ENCODE measurements at regions not wholly inside any gene's neighbourhood (a gene's known extent, or its start where the extent isn't known, plus 50 kb on each side); places are given as distances from the start of the nearest gene placed in this dataset.
A peak's percentile ranks its signal among the peaks of the same experiment; 100 is the strongest.
"Not testable (repeated sequence)": the region's sequence is repeated elsewhere in the genome, so short reads cannot be mapped to it uniquely, and the experiment has no call there.

GRCh38 chr16:46519063-46519462 is 102.1 kb downstream of the SHCBP1 start:
- no peak overlapping the region for H3K4me3 ChIP-seq
- no peaks in the 10 kb centered on the region for H3K36me3 ChIP-seq
- H3K27ac ChIP-seq = no peak overlapping the region
- H3K9me3 ChIP-seq (replicated peaks) = no peaks in the 10 kb centered on the region
- H3K4me1 ChIP-seq = no peaks in the 10 kb centered on the region
- H3K27me3 ChIP-seq = no peaks in the 10 kb centered on the region
- no peak for DNase-seq

DNA sequence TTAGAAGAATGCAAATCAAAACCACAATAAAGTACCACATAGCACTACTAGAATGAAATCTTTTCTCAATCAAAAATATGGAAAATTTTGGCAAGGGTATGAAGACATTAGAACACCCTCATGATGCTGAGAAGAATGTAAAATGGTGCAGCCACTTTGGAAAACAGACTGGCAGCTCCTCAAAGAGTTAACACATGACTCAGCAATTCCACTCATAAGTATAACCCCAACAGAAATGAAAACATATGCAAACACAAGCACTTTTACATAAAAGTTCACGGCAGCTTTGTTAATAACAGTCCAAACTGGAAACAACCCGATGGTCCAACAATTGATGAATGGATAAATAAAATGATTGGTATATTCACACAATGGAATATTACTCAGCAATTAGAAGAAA is 124.5 kb downstream of the SHCBP1 start:
- H3K27me3 ChIP-seq = peaks cover 3% of the 10 kb centered on the region; the same call in 1 of the 2 replicates
- H3K36me3 ChIP-seq = no peaks in the 10 kb centered on the region
- H3K27ac ChIP-seq = no peak overlapping the region
- no peaks in the 10 kb centered on the region for H3K4me1 ChIP-seq
- H3K4me3 ChIP-seq = no peak overlapping the region
- no peaks in the 10 kb centered on the region for H3K9me3 ChIP-seq (replicated peaks)
- DNase-seq = no peak

DNA sequence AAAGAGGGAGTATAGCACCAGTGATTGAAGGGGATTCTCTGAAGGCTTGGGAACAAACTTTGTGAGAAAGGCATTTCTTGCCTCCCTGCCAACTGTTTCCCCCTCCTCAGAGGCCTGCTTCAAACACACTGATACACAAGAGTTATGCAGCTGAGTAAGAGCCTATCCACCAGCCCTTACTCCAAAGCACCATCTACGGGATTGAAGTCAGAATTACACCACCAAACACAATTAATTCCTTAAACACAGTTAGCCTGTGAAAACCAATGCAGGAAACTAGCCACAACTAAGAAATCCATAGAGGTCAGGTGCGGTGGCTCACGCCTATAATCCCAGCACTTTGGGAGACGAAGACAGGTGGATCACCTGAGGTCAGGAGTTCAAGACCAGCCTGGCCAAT is 138.3 kb downstream of the SHCBP1 start:
- Histone ChIP-seq H3K4me1 (no peaks in the 10 kb centered on the region), H3K4me3 (no peak overlapping the region), H3K27ac (no peak overlapping the region), H3K36me3 (no peaks in the 10 kb centered on the region), H3K27me3 (no peaks in the 10 kb centered on the region), H3K9me3 (replicated peaks) (no peaks in the 10 kb centered on the region)
- peak in 1 of 2 experiments; percentile 27 for DNase-seq

GRCh38 chr16:46466239-46466638 is 154.9 kb downstream of the SHCBP1 start:
- H3K4me3 ChIP-seq = no peak overlapping the region
- no peaks in the 10 kb centered on the region; the same call in 1 of the 2 replicates for H3K9me3 ChIP-seq (replicated peaks)
- DNase-seq = no peak
- H3K27ac ChIP-seq = no peak overlapping the region
- H3K4me1 ChIP-seq = no peaks in the 10 kb centered on the region
- H3K36me3 ChIP-seq = no peaks in the 10 kb centered on the region
- H3K27me3 ChIP-seq = no peaks in the 10 kb centered on the region

DNA sequence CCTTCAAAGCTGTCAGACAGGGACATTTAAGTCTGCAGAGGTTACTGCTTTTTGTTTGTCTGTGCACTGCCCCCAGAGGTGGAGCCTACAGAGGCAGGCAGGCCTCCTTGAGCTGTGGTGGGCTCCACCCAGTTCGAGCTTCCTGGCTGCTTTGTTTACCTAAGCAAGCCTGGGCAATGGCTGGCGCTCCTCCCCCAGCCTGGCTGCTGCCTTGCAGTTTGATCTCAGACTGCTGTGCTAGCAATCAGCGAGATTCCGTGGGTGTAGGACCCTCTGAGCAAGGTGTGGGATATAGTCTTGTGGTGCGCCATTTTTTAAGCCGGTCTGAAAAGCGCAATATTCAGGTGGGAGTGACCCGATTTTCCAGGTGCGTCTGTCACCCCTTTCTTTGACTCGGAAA is 166.4 kb downstream of the SHCBP1 start:
- not testable (repeated sequence) for H3K27me3 ChIP-seq; H3K36me3 ChIP-seq; DNase-seq; H3K27ac ChIP-seq; H3K4me1 ChIP-seq; H3K4me3 ChIP-seq; H3K9me3 ChIP-seq (replicated peaks)

- no peak overlapping the region for H3K27ac ChIP-seq
- no peaks in the 10 kb centered on the region for H3K36me3 ChIP-seq
- no peaks in the 10 kb centered on the region for H3K9me3 ChIP-seq (replicated peaks)
- H3K27me3 ChIP-seq = no peaks in the 10 kb centered on the region
- no peak overlapping the region for H3K4me3 ChIP-seq
- DNase-seq = no peak
- no peaks in the 10 kb centered on the region for H3K4me1 ChIP-seq
Measured at GRCh38 chr16:46428108-46429061, 192.8 kb downstream of the SHCBP1 start.

DNA sequence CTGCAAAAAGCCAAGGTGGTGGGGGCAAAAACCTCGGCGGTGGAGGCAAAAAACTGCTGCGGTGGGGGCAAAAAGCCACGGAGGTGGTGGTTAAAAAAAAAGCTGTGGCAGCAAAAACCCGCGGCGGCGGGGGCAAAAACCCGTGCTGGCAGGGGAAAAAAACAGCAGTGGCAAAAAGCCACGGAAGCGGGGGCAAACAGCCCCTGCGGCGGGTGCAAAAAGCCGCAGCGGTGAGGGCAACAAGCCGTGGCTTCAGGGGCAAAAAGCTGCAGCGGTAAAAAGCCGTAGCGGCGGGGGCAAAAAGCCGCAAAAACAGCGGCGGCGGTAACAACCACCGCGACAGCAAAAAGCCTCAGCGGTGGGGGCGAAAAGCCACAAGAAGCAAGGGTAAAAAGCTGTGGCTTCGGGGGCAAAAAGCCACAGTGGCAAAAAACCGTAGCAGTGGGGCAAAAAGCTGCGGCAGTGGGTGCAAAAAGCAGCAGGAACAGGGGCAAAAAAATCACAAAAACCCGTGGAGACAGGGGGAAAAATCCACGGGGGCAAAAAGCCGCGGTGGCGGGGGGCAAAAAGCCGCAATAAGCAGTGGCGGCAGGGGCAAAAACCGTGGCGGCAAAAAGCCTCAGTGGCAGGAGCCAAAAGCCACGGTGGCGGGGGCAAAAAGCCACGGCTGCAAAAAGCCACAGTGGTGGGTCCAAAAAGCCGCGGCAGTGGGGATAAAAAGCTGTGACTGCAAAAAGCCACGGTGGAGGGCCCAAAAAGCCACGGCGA is 193.7 kb downstream of the SHCBP1 start:
- Histone ChIP-seq H3K9me3 (replicated peaks) (no peaks in the 10 kb centered on the region), H3K4me1 (no peaks in the 10 kb centered on the region), H3K27ac (no peak overlapping the region), H3K36me3 (no peaks in the 10 kb centered on the region), H3K27me3 (no peaks in the 10 kb centered on the region), H3K4me3 (no peak overlapping the region)
- DNase-seq = no peak

DNA sequence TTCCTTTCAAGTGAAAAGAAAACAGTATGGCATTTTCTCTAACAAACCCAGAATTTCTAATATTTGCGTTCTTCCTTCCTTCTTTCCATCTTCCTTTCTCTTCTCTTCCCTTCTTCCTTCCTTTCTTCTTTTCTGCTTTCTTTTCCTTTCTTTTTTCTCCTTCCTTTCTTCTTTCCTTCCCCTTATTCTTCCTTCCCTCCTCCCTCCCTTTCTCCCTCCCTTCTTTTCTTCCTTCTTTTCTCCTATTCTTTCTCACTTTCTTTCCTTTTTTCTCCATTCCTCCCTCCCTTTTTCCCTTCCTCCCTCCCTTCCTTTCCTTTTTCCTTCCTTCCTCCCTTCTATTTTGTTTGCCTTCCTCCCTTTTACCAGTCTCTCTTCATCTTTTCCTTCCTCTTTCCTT is 194.8 kb downstream of the SHCBP1 start:
- no peaks in the 10 kb centered on the region for H3K36me3 ChIP-seq
- no peaks in the 10 kb centered on the region for H3K27me3 ChIP-seq
- H3K9me3 ChIP-seq (replicated peaks) = no peaks in the 10 kb centered on the region
- H3K4me1 ChIP-seq = no peaks in the 10 kb centered on the region
- H3K27ac ChIP-seq = no peak overlapping the region
- H3K4me3 ChIP-seq = no peak overlapping the region
- no peak for DNase-seq

DNA sequence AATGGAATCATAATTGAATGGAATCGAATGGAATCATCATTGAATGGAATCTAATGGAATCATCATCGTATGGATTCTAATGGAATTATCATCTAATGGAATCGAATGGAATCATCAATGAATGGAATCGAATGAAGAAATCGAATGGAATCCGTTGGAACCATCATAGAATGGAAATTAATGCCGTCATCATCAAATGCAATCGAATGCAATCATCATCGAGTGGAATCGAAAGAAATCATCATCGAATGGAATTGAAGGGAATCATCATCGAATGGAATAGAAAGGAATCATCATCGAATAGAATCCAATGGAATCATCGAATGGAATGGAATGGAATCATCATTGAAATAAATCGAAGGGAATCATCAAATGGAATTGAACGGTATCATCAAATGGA is 217.2 kb downstream of the SHCBP1 start:
- Histone ChIP-seq H3K36me3 (no peaks in the 10 kb centered on the region), H3K4me3 (no peak overlapping the region), H3K27ac (no peak overlapping the region), H3K27me3 (no peaks in the 10 kb centered on the region), H3K9me3 (replicated peaks) (no peaks in the 10 kb centered on the region; the same call in 1 of the 2 replicates), H3K4me1 (no peaks in the 10 kb centered on the region)
- no peak for DNase-seq

- H3K4me1 ChIP-seq; H3K4me3 ChIP-seq; H3K9me3 ChIP-seq (replicated peaks); H3K36me3 ChIP-seq; DNase-seq; H3K27ac ChIP-seq; H3K27me3 ChIP-seq: not testable (repeated sequence)
Measured at GRCh38 chr16:46398559-46398958, 222.6 kb downstream of the SHCBP1 start.

GRCh38 chr16:46396883-46397270 is 224.3 kb downstream of the SHCBP1 start:
- DNase-seq; H3K4me1 ChIP-seq; H3K4me3 ChIP-seq; H3K27ac ChIP-seq; H3K9me3 ChIP-seq (replicated peaks); H3K36me3 ChIP-seq; H3K27me3 ChIP-seq: not testable (repeated sequence)

GRCh38 chr16:46396131-46396882 is 224.9 kb downstream of the SHCBP1 start:
- not testable (repeated sequence) for H3K9me3 ChIP-seq (replicated peaks); H3K36me3 ChIP-seq; H3K27ac ChIP-seq; H3K27me3 ChIP-seq; H3K4me1 ChIP-seq; H3K4me3 ChIP-seq
- DNase-seq = peak in 1 of 2 experiments; percentile 12

DNA sequence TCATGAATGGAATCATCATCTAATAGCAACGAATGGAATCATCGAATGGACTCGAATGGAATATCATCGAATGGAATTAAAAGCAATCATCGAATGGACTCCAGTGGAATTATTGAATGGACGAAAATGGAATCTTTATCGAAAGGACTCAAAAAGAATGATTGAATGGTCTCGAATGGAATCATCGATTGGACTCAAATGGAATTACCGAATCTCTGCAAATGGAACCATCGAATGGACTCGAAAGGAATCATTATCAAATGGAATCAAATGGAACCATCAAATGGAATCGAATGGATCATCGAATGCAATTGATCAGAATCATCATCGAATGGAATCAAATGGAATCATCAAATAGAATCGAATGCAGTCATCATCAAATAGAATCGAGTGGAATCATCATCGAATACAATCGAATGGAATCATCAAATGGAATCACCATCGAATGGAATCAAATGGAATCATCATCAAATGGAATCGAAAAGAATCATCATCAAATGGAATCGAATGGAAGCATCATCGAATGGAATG is 225.7 kb downstream of the SHCBP1 start:
- H3K27me3 ChIP-seq; H3K4me1 ChIP-seq; H3K36me3 ChIP-seq; H3K4me3 ChIP-seq; H3K27ac ChIP-seq; H3K9me3 ChIP-seq (replicated peaks): not testable (repeated sequence)
- DNase-seq = peak in 1 of 2 experiments; percentile 26

- H3K4me1 ChIP-seq; H3K9me3 ChIP-seq (replicated peaks); H3K36me3 ChIP-seq; H3K4me3 ChIP-seq; H3K27me3 ChIP-seq; H3K27ac ChIP-seq: not testable (repeated sequence)
- DNase-seq = peak in 1 of 2 experiments; percentile 44
Measured at GRCh38 chr16:46394963-46395362, 226.2 kb downstream of the SHCBP1 start.

- H3K27ac ChIP-seq; H3K27me3 ChIP-seq; H3K9me3 ChIP-seq (replicated peaks); H3K4me3 ChIP-seq; H3K4me1 ChIP-seq; H3K36me3 ChIP-seq: not testable (repeated sequence)
- peak in 1 of 2 experiments; percentile 8 for DNase-seq
Measured at GRCh38 chr16:46394149-46394548, 227.0 kb downstream of the SHCBP1 start.
